A549 (cell line): ENCODE measurements at regions not wholly inside any gene's neighbourhood (a gene's known extent, or its start where the extent isn't known, plus 50 kb on each side); places are given as distances from the start of the nearest gene placed in this dataset.

Experiments used
- ATAC-seq, 2 experiments: fragments of 200-7000 bp in 1 of 2; fragments of >200 bp in 1 of 2; cut with Nextera tagmentation in 1 of 2; cut with Tn5 transposase in 1 of 2; 3 replicates each; pipeline versions ENCODE4 v1.8.0 to v1.9.1; 2018 to 2020; ENCODE audit warnings: mild to moderate bottlenecking in 1 of 2, moderate library complexity in 1 of 2
- CTCF ChIA-PET: fragments of 300-600 bp; sonication (Branson Sonifier 250); formaldehyde crosslinking; extraction: SDS; loops from one replicate; lab custom pipeline; 2021; ENCODE audit warnings: antibody characterized with exemption, inconsistent platforms; lab: Yijun Ruan, JAX
- POLR2A ChIA-PET: fragments of 350-600 bp; formaldehyde crosslinking; extraction: SDS; loops from one replicate; lab custom pipeline; 2021; ENCODE audit warnings: antibody characterized with exemption, inconsistent platforms; lab: Yijun Ruan, JAX
- DNase-seq, 2 experiments: peaks; one replicate each; pipeline versions ENCODE4 v3.0.0 to v3.0.0-alpha.2; 2011 to 2016; ENCODE audit warnings: low read depth in 1 of 2, low spot score in 1 of 2
- FAIRE-seq: peaks from 2 replicates; lab custom pipeline; 2011; peaks lifted over from hg19 to GRCh38; lab: Jason Lieb, UNC
- H3K27ac ChIP-seq, 2 experiments: fragments of >200 bp; sonication (Bioruptor Twin); formaldehyde crosslinking; 3 replicates each; pipeline ENCODE4 v1.5.1; 2016 to 2017
- H3K4me1 ChIP-seq: fragments of >200 bp; sonication (Bioruptor Twin); formaldehyde crosslinking; 3 replicates; pipeline ENCODE4 v1.6.1; 2016
- H3K4me2 ChIP-seq: fragments of >200 bp; sonication (Bioruptor Twin); formaldehyde crosslinking; 3 replicates; pipeline ENCODE4 v1.6.1; 2016
- H3K4me3 ChIP-seq: fragments of >200 bp; sonication (Bioruptor Twin); formaldehyde crosslinking; 3 replicates; pipeline ENCODE4 v1.5.1; 2016
- H3K9me3 ChIP-seq: fragments of >200 bp; sonication (Bioruptor Twin); formaldehyde crosslinking; 3 replicates; pipeline ENCODE4 v1.6.1; 2016
- BCL3 ChIP-seq: fragments of >200 bp; sonication (Bioruptor Twin); formaldehyde crosslinking; IDR thresholded peaks from 3 replicates; pipeline ENCODE4 v1.6.1; 2016
- CBX2 ChIP-seq: fragments of 200-600 bp; sonication (generic); IDR thresholded peaks from 2 replicates; pipeline ENCODE4 v1.6.1; 2016; ENCODE audit warnings: low read depth, mild to moderate bottlenecking, borderline replicate concordance
- CBX8 ChIP-seq: fragments of 200-600 bp; sonication (generic); IDR thresholded peaks from 2 replicates; pipeline ENCODE4 v1.6.1; 2016
- E2F6 ChIP-seq: IDR thresholded peaks from 2 replicates; pipeline ENCODE4 v1.6.1; 2012; ENCODE audit warnings: low read depth, borderline replicate concordance
- EHF ChIP-seq: fragments of 250-450 bp; sonication (Bioruptor Pico); IDR thresholded peaks from 2 replicates; pipeline ENCODE4 v1.5.0; 2020; ENCODE audit warnings: mild to moderate bottlenecking
- EHMT2 ChIP-seq: fragments of 200-600 bp; sonication (generic); IDR thresholded peaks from 2 replicates; pipeline ENCODE4 v1.6.1; 2016; ENCODE audit warnings: antibody characterized with exemption, low read depth, mild to moderate bottlenecking, moderate library complexity
- ESRRA ChIP-seq: fragments of 150-350 bp; IDR thresholded peaks from 2 replicates; pipeline ENCODE4 v1.6.1; 2014; ENCODE audit warnings: mild to moderate bottlenecking, low read length, borderline replicate concordance
- HDAC2 ChIP-seq: fragments of 200-600 bp; sonication (generic); IDR thresholded peaks from 2 replicates; pipeline ENCODE4 v1.6.1; 2016
- HEYL ChIP-seq: fragments of 250-450 bp; sonication (Bioruptor Pico); IDR thresholded peaks from 2 replicates; pipeline ENCODE4 v1.8.0; 2021; ENCODE audit warnings: mild to moderate bottlenecking, moderate library complexity
- HOXB13 ChIP-seq: fragments of 250-450 bp; sonication (Bioruptor Pico); IDR thresholded peaks from 2 replicates; pipeline ENCODE4 v1.5.0; 2020; ENCODE audit warnings: low read depth, mild to moderate bottlenecking, moderate library complexity
- JUN ChIP-seq, 2 experiments: fragments of >200 bp; sonication (Bioruptor Twin); formaldehyde crosslinking; IDR thresholded peaks; 2 replicates in 1 of 2; 3 replicates in 1 of 2; pipeline ENCODE4 v1.6.1; 2016 to 2017
- KDM5A ChIP-seq: fragments of 200-600 bp; sonication (generic); IDR thresholded peaks from 2 replicates; pipeline ENCODE4 v1.6.1; 2016; ENCODE audit warnings: antibody characterized with exemption, mild to moderate bottlenecking
- MAX ChIP-seq: IDR thresholded peaks from 2 replicates; pipeline ENCODE4 v1.6.1; 2012
- MYC ChIP-seq: IDR thresholded peaks from 2 replicates; pipeline ENCODE4 v1.6.1; 2012; ENCODE audit warnings: mild to moderate bottlenecking, inconsistent platforms, low read length, improper control_type of control experiment, borderline replicate concordance
- PHF8 ChIP-seq: fragments of 200-600 bp; sonication (generic); IDR thresholded peaks from 2 replicates; pipeline ENCODE4 v1.6.1; 2016; ENCODE audit warnings: low read depth, mild to moderate bottlenecking, antibody characterized with exemption, moderate library complexity, borderline replicate concordance
- RAD21 ChIP-seq, 2 experiments: fragments of >200 bp in 1 of 2; sonication (Bioruptor Twin) in 1 of 2; formaldehyde crosslinking in 1 of 2; IDR thresholded peaks in 1 of 2; conservative IDR thresholded peaks in 1 of 2; 2 replicates in 1 of 2; 3 replicates in 1 of 2; pipeline ENCODE4 v1.6.1; 2012 to 2018; ENCODE audit warnings: inconsistent platforms in 1 of 2
- RARB ChIP-seq: fragments of 250-450 bp; sonication (Bioruptor Pico); IDR thresholded peaks from 2 replicates; pipeline ENCODE4 v1.8.0; 2021; ENCODE audit warnings: mild to moderate bottlenecking, moderate library complexity
- RCOR1 ChIP-seq: fragments of 150-350 bp; IDR thresholded peaks from 2 replicates; pipeline ENCODE4 v1.6.1; 2014; ENCODE audit warnings: antibody characterized with exemption, low read length, low read depth
- SMC3 ChIP-seq: fragments of >200 bp; sonication (Bioruptor Twin); formaldehyde crosslinking; IDR thresholded peaks from 3 replicates; pipeline ENCODE4 v1.6.1; 2018; ENCODE audit warnings: inconsistent platforms
- USF2 ChIP-seq: fragments of 450-650 bp; IDR thresholded peaks from 2 replicates; pipeline ENCODE4 v1.6.1; 2014; ENCODE audit warnings: antibody characterized with exemption
- ZC3H11A ChIP-seq: fragments of 450-650 bp; IDR thresholded peaks from 2 replicates; pipeline ENCODE4 v1.6.1; 2014; ENCODE audit warnings: antibody characterized with exemption, mild to moderate bottlenecking
- ZFP36 ChIP-seq: fragments of 450-650 bp; IDR thresholded peaks from 2 replicates; pipeline ENCODE4 v1.6.1; 2014; ENCODE audit warnings: borderline replicate concordance; ENCODE audit not compliant: partially characterized antibody
- WGBS: methylation state at CpG from one replicate; pipeline ENCODE4 v1.1.6; 2017; ENCODE audit errors: missing lambda C conversion rate; 5-methylcytosine and 5-hydroxymethylcytosine counted together
- TF ChIP-seq, protein P1 (sequence below): fragments of >200 bp; sonication (Bioruptor Twin); formaldehyde crosslinking; IDR thresholded peaks from 3 replicates; pipeline ENCODE4 v1.5.1; 2016

DNA sequence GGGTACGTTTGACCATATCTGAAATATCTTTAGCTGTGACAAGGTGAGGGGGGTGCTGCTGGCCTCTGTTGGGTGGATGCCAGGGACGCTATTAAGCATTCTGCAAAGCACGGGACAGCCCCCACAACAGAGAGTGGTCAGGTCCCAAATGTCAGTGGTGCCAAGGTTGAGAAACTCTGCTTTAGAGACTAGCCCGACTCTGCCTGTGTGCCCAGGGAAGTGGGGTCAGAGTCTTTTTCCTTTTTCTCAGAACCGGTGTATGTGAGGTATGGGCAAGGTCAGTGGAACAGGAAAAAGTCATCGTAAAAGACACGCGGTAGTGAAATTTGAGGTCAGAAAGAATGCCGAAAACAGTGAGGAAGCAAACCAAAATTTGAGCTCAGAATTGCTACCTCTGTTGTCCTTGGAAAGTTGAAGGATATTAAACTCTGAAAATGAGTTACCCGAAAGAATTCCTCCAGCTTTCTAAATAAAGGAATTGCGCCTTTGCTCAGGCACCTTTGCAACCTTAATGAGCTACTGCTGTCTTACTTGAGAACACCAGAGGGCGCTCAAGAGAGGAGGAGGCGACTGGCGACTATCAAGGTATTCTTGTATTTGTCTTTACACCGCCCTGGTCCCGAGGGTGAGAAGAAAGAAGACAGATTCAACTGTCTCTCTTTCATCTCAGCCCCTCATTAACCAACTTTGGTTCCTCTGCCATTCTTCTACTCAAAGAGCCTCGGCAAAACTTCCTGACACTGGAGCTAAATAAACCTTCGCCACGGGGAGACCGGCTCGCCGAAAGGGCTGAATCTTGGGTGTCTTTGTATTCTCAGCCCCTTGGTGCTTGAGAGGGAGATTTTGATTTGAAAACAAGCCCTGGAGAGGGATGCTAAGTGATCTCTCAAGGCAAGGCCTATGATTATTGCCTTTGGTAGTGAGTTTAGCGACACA lies 85.4 kb upstream of the OLIG2 start:
- Histone ChIP-seq H3K4me1 (peaks cover 5% of the 10 kb centered on the region; the same call in 1 of the 3 replicates), H3K9me3 (no peaks in the 10 kb centered on the region), H3K4me3 (no peak overlapping the region), H3K27ac (no peak overlapping the region), H3K4me2 (peak overlapping the region; percentile 47; the same call in 2 of the 3 replicates)
- ChIA-PET CTCF (interaction anchor here (0.6 to 5.6 kb wide), 40 partner anchors 9 to 673 kb away, joined by 3 to 56 read pairs (median 4); no protein-coding TSS in a partner anchor), POLR2A (no interaction called here)
- ATAC-seq, result peak in 1 of 2 experiments; percentile 71; a peak in 4 of 6 replicates
- WGBS, result 32% methylated on average over 23 of the region's 23 CpGs
- FAIRE-seq, result no peak
- TF ChIP-seq HOXB13 (CRISPR knock-in tag) (no peak), HEYL (CRISPR knock-in tag) (no peak), RCOR1 (no peak), MAX (no peak), ZFP36 (no peak), E2F6 (no peak), EHF (CRISPR knock-in tag) (no peak), MYC (no peak), CBX8 (no peak), ZC3H11A (no peak), SMC3 (peak; percentile 62), JUN (IDR thresholded peaks at IDR 0.05) (no peak), CBX2 (no peak), RAD21 (conservative IDR thresholded peaks at IDR 0.05 in 1 of 2, IDR thresholded peaks at IDR 0.05 in 1 of 2) (peak; percentile 49 to 51), HDAC2 (no peak), USF2 (no peak), RARB (CRISPR knock-in tag) (no peak), BCL3 (no peak)
- TF ChIP-seq, protein P1, sequence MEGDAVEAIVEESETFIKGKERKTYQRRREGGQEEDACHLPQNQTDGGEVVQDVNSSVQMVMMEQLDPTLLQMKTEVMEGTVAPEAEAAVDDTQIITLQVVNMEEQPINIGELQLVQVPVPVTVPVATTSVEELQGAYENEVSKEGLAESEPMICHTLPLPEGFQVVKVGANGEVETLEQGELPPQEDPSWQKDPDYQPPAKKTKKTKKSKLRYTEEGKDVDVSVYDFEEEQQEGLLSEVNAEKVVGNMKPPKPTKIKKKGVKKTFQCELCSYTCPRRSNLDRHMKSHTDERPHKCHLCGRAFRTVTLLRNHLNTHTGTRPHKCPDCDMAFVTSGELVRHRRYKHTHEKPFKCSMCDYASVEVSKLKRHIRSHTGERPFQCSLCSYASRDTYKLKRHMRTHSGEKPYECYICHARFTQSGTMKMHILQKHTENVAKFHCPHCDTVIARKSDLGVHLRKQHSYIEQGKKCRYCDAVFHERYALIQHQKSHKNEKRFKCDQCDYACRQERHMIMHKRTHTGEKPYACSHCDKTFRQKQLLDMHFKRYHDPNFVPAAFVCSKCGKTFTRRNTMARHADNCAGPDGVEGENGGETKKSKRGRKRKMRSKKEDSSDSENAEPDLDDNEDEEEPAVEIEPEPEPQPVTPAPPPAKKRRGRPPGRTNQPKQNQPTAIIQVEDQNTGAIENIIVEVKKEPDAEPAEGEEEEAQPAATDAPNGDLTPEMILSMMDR, result peak; percentile 52
- peak; percentile 7 to 42 for DNase-seq

DNA sequence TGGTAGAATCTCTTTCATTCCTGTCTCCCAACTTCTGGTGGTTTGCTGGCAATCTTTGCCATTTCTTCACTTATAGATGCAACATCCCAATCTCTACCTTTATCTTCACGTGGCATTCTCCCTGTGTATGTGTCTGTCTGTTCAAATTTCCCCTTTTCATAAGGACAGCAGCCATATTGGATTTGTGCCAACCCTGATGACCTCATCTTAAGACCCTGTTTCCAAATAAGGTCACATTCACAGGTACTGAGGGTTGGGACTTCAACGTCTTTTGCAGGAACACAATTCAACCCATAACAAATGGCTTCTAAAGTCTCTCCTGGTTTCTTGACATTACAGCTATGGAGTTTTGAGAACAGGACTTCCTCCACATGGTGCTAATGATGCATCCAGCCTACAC lies 84.5 kb upstream of the OLIG2 start:
- FAIRE-seq, result no peak
- no peak overlapping the region for H3K4me2 ChIP-seq
- H3K9me3 ChIP-seq, result no peaks in the 10 kb centered on the region
- H3K4me1 ChIP-seq, result peaks cover 5% of the 10 kb centered on the region; the same call in 1 of the 3 replicates
- no peak overlapping the region for H3K27ac ChIP-seq
- H3K4me3 ChIP-seq, result no peak overlapping the region
- WGBS, result 15% methylated on average over 2 of the region's 2 CpGs
- ChIA-PET POLR2A (no interaction called here), CTCF (interaction anchor here (1.2 to 5.6 kb wide), 22 partner anchors 8 to 665 kb away, joined by 3 to 56 read pairs (median 4); no protein-coding TSS in a partner anchor)
- TF ChIP-seq PHF8 (no peak), ESRRA (no peak), EHMT2 (no peak), MAX (no peak), CBX2 (no peak), KDM5A (no peak), HDAC2 (no peak)
- TF ChIP-seq, all 56 proteins: peak for 0
- DNase-seq (no peak), ATAC-seq (no peak)
